GM12892 (cell line): ENCODE measurements at regions not wholly inside any gene's neighbourhood (a gene's known extent, or its start where the extent isn't known, plus 50 kb on each side); places are given as distances from the start of the nearest gene placed in this dataset.

Experiments
- POLR2A ChIP-seq: IDR thresholded peaks from 2 replicates; pipeline ENCODE4 v1.6.1; 2011; ENCODE audit warnings: low read depth, low read length, control low read depth
- POLR2AphosphoS5 ChIP-seq: IDR thresholded peaks from 2 replicates; pipeline ENCODE4 v1.6.1; 2011; ENCODE audit warnings: low read depth, low read length, control low read depth
- TAF1 ChIP-seq: IDR thresholded peaks from 2 replicates; pipeline ENCODE4 v1.6.1; 2011; ENCODE audit warnings: low read depth, mild to moderate bottlenecking, control low read depth, low read length, borderline replicate concordance

DNA sequence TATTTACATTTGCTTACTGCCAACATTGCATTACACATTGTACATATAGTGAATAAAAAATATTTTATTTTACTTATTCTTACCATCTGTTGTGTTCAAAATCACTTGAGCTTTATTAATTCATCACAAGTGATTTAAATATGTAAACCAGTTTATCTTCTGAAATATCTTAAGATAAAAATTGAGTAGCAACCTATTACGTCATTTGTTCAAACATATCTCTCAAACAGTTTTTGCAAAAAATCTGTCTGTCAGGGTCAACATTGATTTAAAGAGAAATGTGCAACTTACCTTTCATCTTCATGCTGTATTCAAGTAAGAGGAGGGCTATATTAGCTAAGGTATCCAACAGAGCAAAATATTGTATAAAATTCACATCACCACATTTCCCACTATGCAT is 610.1 kb downstream of the PCDH19 start:
- TF ChIP-seq POLR2AphosphoS5: no peak
- TF ChIP-seq TAF1: no peak
- no peak for TF ChIP-seq POLR2A
